ENCODE measurements at regions not wholly inside any gene's neighbourhood (a gene's known extent, or its start where the extent isn't known, plus 50 kb on each side); places are given as distances from the start of the nearest gene placed in this dataset.

DNA sequence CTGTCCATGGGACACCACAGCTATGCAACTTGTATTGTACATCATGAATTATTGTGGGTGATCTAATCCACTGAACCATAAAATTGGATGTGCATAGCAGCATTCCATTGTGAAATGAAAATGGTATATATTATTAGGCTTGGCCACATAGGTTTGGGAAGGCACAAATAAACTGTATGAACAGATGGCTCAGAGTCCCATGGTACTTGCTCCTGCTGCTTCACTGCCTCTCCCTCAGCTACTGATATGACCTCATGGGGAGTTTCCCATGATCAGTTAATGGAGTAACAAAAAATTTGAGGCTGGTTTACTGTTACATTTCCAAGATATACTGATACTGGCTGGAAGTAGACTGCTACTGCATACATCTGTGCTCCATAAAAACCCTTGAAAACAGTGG, 152.7 kb upstream of the NEGR1 start:
- TF ChIP-seq POLR2AphosphoS5 (IDR thresholded peaks at IDR 0.05) (no peak), POLR2A (IDR thresholded peaks at IDR 0.05) (no peak), EP300 (IDR thresholded peaks at IDR 0.05) (no peak)
- TF ChIP-seq, protein P1, sequence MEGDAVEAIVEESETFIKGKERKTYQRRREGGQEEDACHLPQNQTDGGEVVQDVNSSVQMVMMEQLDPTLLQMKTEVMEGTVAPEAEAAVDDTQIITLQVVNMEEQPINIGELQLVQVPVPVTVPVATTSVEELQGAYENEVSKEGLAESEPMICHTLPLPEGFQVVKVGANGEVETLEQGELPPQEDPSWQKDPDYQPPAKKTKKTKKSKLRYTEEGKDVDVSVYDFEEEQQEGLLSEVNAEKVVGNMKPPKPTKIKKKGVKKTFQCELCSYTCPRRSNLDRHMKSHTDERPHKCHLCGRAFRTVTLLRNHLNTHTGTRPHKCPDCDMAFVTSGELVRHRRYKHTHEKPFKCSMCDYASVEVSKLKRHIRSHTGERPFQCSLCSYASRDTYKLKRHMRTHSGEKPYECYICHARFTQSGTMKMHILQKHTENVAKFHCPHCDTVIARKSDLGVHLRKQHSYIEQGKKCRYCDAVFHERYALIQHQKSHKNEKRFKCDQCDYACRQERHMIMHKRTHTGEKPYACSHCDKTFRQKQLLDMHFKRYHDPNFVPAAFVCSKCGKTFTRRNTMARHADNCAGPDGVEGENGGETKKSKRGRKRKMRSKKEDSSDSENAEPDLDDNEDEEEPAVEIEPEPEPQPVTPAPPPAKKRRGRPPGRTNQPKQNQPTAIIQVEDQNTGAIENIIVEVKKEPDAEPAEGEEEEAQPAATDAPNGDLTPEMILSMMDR (IDR thresholded peaks at IDR 0.05), result no peak
